ENCODE measurements at regions not wholly inside any gene's neighbourhood (a gene's known extent, or its start where the extent isn't known, plus 50 kb on each side); places are given as distances from the start of the nearest gene placed in this dataset.

- TF ChIP-seq EZH2phosphoT487 (IDR thresholded peaks at IDR 0.05; ENCODE audit: low read length) (no peak), EZH2 (optimal IDR thresholded peaks at IDR 0.05; ENCODE audit: low read depth, low read length) (no peak), CTCF (IDR thresholded peaks at IDR 0.05; ENCODE audit: low read length) (no peak)
These were observed 950.3 kb downstream of the SOCS6 start for GRCh38 chr18:71238974-71239624.

DNA sequence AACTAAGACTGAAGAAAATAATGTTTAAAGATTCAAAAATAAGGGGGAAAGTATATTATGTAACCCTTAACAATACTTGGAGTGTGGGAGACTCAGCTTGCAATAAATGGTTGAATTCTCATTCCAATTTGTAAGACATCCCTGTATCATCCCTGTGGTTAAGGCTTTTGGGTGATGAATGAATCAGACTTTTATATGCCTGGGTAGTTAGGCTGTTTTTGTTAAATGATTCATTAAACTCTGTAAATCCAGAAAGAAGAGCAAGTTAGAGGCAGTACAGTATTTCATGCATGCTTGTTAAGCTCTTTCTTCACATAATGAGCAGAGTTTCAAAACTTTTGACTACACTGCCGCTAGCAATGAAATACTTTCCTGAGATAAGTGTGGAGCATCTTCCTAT is 948.8 kb downstream of the SOCS6 start:
- Histone ChIP-seq H3K27me3 (replicated peaks; ENCODE audit: insufficient read depth, low read length) (no peaks in the 10 kb centered on the region), H3K36me3 (replicated peaks; ENCODE audit: insufficient read depth, low read length) (no peaks in the 10 kb centered on the region), H3K9ac (ENCODE audit: low read length) (no peak overlapping the region), H4K20me1 (ENCODE audit: insufficient read depth, low read length) (no peaks in the 10 kb centered on the region), H3K9me3 (replicated peaks; ENCODE audit: insufficient read depth, low read length) (no peaks in the 10 kb centered on the region), H2AFZ (ENCODE audit: low read length) (no peak overlapping the region), H3K4me1 (ENCODE audit: low read length) (no peaks in the 10 kb centered on the region), H3F3A (ENCODE audit: insufficient read depth, low read length) (no peaks in the 10 kb centered on the region), H3K9me2 (replicated peaks; ENCODE audit: insufficient read depth, low read length) (no peaks in the 10 kb centered on the region), H3K4me3 (ENCODE audit: low read length) (no peak overlapping the region), H3K4me2 (ENCODE audit: low read depth, low read length) (no peak overlapping the region), H3K27ac (ENCODE audit: low read length) (no peak overlapping the region), H3K79me2 (ENCODE audit: low read length) (no peaks in the 10 kb centered on the region)
- no peak for DNase-seq
- TF ChIP-seq EZH2phosphoT487 (IDR thresholded peaks at IDR 0.05; ENCODE audit: low read length) (no peak), EZH2 (optimal IDR thresholded peaks at IDR 0.05; ENCODE audit: low read depth, low read length) (no peak), CTCF (IDR thresholded peaks at IDR 0.05; ENCODE audit: low read length) (no peak)

More at GRCh38 chr18:71238974-71239624, 950.3 kb downstream of the SOCS6 start:
- Histone ChIP-seq H3K36me3 (replicated peaks; ENCODE audit: insufficient read depth, low read length) (no peaks in the 10 kb centered on the region), H3K27me3 (replicated peaks; ENCODE audit: insufficient read depth, low read length) (no peaks in the 10 kb centered on the region), H3K9me2 (replicated peaks; ENCODE audit: insufficient read depth, low read length) (no peaks in the 10 kb centered on the region), H3K4me2 (ENCODE audit: low read depth, low read length) (no peak overlapping the region), H4K20me1 (ENCODE audit: insufficient read depth, low read length) (no peaks in the 10 kb centered on the region), H3K4me3 (ENCODE audit: low read length) (no peak overlapping the region), H3K79me2 (ENCODE audit: low read length) (no peaks in the 10 kb centered on the region), H3K9me3 (replicated peaks; ENCODE audit: insufficient read depth, low read length) (no peaks in the 10 kb centered on the region), H3K4me1 (ENCODE audit: low read length) (no peaks in the 10 kb centered on the region), H3F3A (ENCODE audit: insufficient read depth, low read length) (no peaks in the 10 kb centered on the region), H3K27ac (ENCODE audit: low read length) (no peak overlapping the region), H2AFZ (ENCODE audit: low read length) (0 out of 2 replicates have a peak overlapping the region, but pooled peaks have one; percentile 29), H3K9ac (ENCODE audit: low read length) (no peak overlapping the region)
- no peak for DNase-seq

GRCh38 chr18:71233177-71233576 is 944.3 kb downstream of the SOCS6 start:
- no peak overlapping the region for H3K27ac ChIP-seq (ENCODE audit: low read length)
- no peak for TF ChIP-seq EZH2phosphoT487 (IDR thresholded peaks at IDR 0.05; ENCODE audit: low read length)
- TF ChIP-seq CTCF (IDR thresholded peaks at IDR 0.05; ENCODE audit: low read length), result no peak
- TF ChIP-seq EZH2 (optimal IDR thresholded peaks at IDR 0.05; ENCODE audit: low read depth, low read length), result no peak
- no peaks in the 10 kb centered on the region for H4K20me1 ChIP-seq (ENCODE audit: insufficient read depth, low read length)
- H3K9ac ChIP-seq (ENCODE audit: low read length), result no peak overlapping the region
- no peaks in the 10 kb centered on the region for H3K27me3 ChIP-seq (replicated peaks; ENCODE audit: insufficient read depth, low read length)
- no peak for DNase-seq
- H3K9me3 ChIP-seq (replicated peaks; ENCODE audit: insufficient read depth, low read length), result no peaks in the 10 kb centered on the region
- no peak overlapping the region for H2AFZ ChIP-seq (ENCODE audit: low read length)
- H3K4me1 ChIP-seq (ENCODE audit: low read length), result no peaks in the 10 kb centered on the region
- no peak overlapping the region for H3K4me3 ChIP-seq (ENCODE audit: low read length)
- H3K4me2 ChIP-seq (ENCODE audit: low read depth, low read length), result no peak overlapping the region
- H3F3A ChIP-seq (ENCODE audit: insufficient read depth, low read length), result no peaks in the 10 kb centered on the region
- no peaks in the 10 kb centered on the region for H3K79me2 ChIP-seq (ENCODE audit: low read length)
- no peaks in the 10 kb centered on the region for H3K36me3 ChIP-seq (replicated peaks; ENCODE audit: insufficient read depth, low read length)
- no peaks in the 10 kb centered on the region for H3K9me2 ChIP-seq (replicated peaks; ENCODE audit: insufficient read depth, low read length)
